ENCODE measurements at regions not wholly inside any gene's neighbourhood (a gene's known extent, or its start where the extent isn't known, plus 50 kb on each side); places are given as distances from the start of the nearest gene placed in this dataset.

DNA sequence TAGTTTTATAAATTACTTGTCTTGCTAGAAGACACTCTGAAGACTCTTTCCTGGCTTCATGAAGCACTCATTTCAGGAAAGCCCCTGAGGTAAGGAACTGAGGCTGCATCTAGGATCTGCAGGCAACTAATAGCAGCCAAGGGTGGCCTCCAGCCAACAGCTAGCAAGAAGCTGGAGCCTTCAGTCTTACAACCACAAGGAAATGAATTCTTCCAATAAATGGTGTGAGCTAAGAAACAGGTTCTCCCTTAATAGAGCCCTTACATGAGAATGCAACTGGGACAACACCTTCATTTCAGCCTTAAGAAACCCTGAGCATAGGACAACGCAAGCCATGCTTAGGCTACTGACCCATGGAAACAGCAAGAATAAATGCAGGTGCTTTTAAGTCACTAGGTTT is 254.6 kb upstream of the RBBP8 start:
- no peak for DNase-seq

GRCh38 chr18:22680944-22681343 is 252.2 kb upstream of the RBBP8 start:
- no peak for DNase-seq

DNA sequence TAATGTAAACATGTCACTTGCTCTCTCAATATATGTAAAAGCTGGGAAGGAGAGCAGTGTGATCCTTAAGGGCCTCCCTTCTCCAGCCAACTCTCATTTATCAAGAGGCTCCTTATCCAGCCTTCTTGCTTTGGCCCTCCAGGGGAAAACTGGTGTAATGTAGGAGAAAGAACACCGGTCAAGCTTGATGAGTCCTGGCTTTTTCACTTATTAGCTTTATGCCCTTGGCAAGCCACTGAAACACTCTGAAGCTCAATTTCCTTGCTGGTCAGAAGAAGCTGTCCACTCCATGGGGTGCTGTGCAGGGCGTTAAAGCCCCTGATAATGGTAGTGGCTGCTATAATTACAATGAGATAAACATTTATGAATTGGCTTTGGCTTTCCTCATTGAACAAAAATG is 251.2 kb upstream of the RBBP8 start:
- DNase-seq = no peak

DNA sequence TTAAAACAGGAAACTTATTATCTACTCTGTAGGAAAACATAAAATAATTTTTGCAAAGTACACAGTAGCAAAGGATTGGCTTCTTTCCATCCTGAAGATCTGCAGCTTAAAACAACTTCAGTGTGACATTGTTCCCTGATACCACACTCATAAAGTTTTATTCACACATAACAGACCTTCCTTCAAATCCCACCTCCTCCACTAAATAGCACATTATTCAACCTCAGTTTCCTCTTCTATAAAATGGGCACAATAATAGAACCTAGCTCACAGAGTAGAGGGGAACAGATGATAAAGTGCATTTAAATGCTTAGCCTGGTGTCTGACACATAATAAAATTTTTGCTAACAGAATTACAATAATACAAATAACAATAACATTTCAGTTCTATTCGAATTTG is 250.4 kb upstream of the RBBP8 start:
- DNase-seq = no peak

DNA sequence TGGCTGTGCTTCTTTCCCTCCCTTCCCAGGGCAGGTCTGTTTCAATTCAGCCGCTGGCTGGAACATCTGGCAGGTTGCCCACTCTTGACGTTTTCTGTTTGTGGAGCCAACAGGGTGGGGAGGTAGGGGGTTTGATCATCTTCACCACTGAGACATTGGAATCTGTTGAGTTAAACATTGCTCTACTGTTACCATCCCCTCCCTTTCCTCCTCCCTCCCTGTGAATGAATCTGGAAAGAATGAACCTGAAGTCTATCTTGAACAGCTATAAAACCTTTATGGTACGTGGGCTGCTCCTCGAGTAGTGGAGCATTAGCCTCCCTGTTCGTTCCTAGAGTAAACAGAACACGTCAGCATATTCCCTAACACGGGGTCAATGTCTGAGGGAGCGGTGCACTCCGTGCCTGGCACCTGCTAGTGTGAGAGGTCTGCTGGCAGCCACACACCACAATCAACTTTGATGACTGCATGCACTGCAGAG is 249.9 kb upstream of the RBBP8 start:
- DNase-seq = no peak

- no peak for DNase-seq
Observed at GRCh38 chr18:22683786-22684185, 249.3 kb upstream of the RBBP8 start.

GRCh38 chr18:22684268-22684667 is 248.9 kb upstream of the RBBP8 start:
- DNase-seq = no peak

DNA sequence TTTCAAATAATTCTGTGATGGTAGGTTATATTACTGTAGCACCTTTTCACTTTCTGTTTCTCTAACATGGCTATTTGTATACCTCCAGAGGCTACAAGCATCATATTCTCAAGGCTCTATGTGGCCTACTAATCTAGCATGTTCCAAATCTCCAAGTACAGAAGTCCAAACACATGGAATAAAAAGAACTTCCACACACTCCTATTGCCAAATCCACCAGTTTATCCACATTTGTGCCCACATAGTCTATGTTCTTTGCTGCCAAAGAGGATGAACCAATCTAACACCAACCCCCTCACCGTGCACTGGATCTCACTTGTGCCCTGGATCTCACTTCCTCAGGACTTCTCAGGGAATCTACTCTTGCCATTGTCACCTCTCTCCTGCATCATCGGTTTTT is 247.3 kb upstream of the RBBP8 start:
- no peak for DNase-seq

DNA sequence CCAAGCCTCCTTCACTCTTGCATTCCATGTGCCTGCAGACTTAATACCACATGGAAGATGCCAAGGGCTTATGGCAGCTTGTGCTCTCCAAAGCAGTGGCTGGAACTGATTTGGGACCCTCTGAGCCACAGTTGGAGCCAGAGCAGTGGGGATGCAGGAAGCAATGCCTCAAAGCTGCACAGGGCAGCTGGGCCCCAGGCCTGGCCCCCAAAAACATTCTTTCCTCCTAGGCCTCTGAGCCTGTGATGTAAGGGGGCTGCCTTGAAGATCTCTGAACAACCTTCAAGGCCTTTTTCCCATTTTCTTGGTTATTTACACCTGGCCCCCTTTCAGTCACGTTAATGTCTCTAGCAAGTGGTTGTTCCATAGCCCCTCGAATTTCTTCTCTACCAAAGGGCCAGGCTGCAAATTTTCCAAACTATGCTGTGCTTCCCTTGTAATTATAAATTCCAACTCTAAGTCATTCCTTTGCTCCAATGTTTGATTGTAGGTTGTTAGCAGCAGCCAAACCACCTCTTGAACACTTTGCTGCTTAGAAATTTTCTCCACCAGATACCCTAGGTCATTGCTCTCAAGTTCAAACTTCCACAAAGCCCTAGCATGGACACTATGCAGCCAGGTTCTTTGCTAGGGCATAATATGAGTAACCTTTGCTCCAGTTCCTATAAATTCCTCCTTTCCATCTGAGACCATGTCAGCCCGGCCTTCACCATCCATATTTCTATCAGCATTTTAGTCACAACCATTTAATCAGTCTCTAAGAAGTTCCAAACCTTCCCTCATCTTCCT is 245.0 kb upstream of the RBBP8 start:
- no peak for DNase-seq

- no peak for DNase-seq
Observed at GRCh38 chr18:22688877-22689496, 244.1 kb upstream of the RBBP8 start.

DNA sequence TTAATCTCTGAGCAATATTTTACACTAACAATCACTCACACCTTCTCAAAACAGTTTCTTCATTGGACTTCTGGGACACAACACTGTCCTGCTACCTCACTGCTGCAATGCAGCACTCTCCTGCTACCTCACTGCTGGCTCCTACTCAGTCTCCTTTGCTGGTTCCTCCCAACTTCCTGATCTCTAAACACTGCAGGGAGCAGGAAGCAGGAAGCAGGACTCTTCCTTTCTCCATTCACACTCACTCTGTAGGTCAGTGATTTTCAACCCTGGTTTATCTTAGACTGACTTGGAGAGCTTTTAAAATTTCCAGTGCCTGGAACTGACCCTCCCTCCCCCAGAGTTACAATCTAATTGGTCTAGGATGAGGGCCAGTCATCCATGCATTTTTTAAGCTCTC is 243.4 kb upstream of the RBBP8 start:
- DNase-seq = no peak

DNA sequence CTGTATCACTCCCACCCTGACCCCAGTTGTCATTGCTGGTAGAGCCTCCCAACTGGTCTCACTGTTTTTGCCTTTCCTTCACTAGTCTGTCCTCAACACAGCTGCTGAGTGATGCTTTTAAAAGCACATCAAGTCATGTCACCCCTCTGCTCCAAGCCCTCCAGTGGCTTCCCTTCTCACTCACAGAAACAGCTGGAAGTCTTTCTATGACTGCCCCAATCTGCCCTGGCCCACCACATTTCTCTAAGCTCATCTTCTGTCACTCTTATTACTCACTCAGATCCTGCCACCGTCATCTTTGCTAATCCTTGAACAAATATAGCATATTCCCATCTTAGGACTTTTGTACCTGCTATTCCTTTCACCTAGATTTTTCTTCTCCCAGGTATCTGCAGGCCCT is 242.6 kb upstream of the RBBP8 start:
- no peak for DNase-seq

GRCh38 chr18:22691946-22692710 is 241.0 kb upstream of the RBBP8 start:
- no peak for DNase-seq

- DNase-seq = no peak
Observed at GRCh38 chr18:22694954-22695353, 238.2 kb upstream of the RBBP8 start.

GRCh38 chr18:22695674-22696073 is 237.5 kb upstream of the RBBP8 start:
- no peak for DNase-seq

- no peak for DNase-seq
Observed at GRCh38 chr18:22697561-22697960, 235.6 kb upstream of the RBBP8 start.

DNA sequence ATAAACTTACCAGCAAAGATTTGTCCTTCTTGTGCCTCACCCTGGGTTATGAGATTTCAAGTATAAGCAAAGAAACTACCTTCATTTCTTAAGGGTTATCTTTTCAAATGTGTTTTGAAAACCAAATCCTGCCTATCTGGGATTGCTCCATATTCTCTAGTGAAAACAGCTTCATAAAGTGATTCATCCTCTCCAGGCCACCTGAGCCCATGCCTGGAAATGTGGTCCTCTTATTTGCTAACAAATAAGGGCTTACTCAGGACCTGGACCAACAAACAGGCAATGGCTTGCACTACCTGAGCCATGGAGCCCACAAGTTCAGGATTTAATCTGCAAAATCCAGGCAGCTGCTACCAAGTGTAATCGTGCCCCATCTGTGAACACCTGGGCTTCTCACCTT is 234.4 kb upstream of the RBBP8 start:
- DNase-seq = no peak

DNA sequence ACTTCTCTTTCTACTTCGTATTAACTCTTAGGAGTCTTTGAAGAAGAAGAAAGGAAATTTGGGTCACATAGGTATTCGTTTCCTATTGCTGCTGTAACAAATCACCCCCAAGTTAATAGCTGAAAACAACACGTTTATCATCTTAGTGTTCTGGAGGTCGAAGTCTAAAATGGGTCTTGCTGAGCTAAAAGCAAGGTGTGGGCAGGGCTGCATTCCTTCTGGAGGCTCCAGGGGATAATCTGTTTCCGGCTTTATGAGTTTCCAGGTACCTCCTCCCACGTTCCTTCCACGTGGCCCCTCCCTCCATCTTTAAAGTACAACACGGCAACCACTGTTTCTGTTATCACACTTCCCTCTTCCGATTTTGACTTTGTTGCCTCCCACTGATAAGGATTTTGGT is 233.5 kb upstream of the RBBP8 start:
- no peak for DNase-seq

- DNase-seq = no peak
Observed at GRCh38 chr18:22700920-22701319, 232.2 kb upstream of the RBBP8 start.

- no peak for DNase-seq
Observed at GRCh38 chr18:22701326-22701725, 231.8 kb upstream of the RBBP8 start.

DNA sequence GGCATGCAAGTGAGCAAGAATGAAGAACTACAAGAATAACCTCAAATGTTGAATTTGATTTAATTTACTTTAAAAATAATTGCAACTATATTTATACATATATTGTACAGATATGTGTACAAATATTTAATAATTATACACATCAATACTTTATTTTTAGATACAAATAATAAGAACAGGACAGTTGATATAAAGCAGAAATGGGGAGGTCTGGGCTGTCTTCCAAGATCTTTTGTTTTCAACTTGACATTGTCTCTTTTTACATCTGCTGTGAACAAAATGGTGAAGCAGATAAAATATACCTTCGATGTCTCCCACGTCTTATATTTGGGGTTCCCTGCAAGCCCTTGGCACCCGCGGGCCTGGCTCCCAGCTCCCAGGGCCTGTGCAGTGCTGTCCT is 231.3 kb upstream of the RBBP8 start:
- no peak for DNase-seq

GRCh38 chr18:22702806-22703205 is 230.3 kb upstream of the RBBP8 start:
- DNase-seq = no peak

DNA sequence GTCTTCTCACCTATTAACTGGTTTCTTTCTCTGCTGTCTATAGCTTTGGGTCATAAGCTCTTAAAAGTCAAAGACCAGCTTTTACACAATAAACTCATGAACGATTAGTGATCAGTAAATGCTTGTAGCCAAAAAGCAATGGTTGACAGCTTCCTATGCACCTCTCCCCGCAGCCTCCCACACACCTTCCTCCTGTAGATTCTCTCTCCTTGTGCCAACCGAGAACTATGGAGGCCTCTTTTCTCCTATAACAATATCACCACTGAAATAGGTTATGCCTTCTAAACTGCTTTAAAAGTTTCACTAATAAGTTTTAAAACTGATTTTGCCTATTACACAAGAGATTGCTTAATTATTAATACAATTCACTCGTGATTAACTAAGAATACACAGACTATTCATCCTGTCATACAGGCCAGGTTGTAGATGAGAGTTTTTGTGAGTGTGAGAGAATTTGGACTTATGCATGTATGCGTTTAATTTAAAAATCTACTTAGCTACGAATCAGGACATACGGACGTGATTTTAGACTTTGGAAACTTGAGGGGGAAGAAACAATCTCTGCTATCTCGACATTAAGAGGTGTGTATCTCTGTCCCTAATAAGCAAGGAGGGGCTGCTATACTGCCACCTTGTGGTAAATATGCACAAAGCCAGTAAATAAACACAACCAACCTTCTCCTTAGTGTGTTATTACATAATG is 229.1 kb upstream of the RBBP8 start:
- DNase-seq = peak; percentile 35

DNA sequence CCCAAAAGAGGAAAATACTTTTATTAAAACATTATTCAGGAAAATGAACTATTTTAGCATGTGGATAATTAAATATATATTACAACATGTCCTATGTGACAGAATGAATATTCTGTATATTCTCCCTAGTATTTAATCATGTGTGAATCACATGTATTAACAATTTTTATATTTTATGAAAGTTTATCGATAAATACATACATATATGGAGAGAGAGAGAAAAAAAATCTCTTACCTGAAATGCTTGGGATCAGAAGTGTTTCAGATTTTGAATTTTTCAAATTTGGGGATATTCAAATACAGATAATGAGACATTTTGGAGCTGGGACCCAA is 228.6 kb upstream of the RBBP8 start:
- DNase-seq = no peak
